ENCODE measurements at regions not wholly inside any gene's neighbourhood (a gene's known extent, or its start where the extent isn't known, plus 50 kb on each side); places are given as distances from the start of the nearest gene placed in this dataset.

GRCh38 chr2:3025984-3026383 is 351.6 kb downstream of the EIPR1 start:
- no peak for DNase-seq
- Mint-ChIP-seq H3K4me3 (no peak overlapping the region), H3K4me1 (no peaks in the 10 kb centered on the region), H3K9me3 (peaks cover 3 to 5% of the 10 kb centered on the region in 2 donors), H3K27me3 (ENCODE audit: low read depth in 2 of 2) (peaks cover 0 to 7% of the 10 kb centered on the region in 2 donors), H3K36me3 (peaks cover 8% of the 10 kb centered on the region), H3K27ac (no peak overlapping the region)
- Histone ChIP-seq H3K27ac (ENCODE audit: low read length) (no peak overlapping the region), H3K27me3 (ENCODE audit: control insufficient read depth, insufficient read depth, low read length) (no peaks in the 10 kb centered on the region), H3K9me3 (ENCODE audit: control insufficient read depth, insufficient read depth, low read length) (no peaks in the 10 kb centered on the region), H3K36me3 (ENCODE audit: control insufficient read depth, insufficient read depth, low read length) (no peaks in the 10 kb centered on the region), H3K4me1 (ENCODE audit: control insufficient read depth, insufficient read depth, low read length) (no peaks in the 10 kb centered on the region), H3K4me3 (ENCODE audit: low read length) (no peak overlapping the region)
- no peak for ATAC-seq
- no peak for TF ChIP-seq CTCF (IDR thresholded peaks at IDR 0.05)
- intact Hi-C loops (cut with micrococcal nuclease), result no loop called here
- WGBS (ENCODE audit: insufficient coverage), result 53% methylated on average over 1 of the region's 1 CpG

GRCh38 chr2:3025261-3025660 is 352.4 kb downstream of the EIPR1 start:
- no peaks in the 10 kb centered on the region for H3K4me1 Mint-ChIP-seq
- WGBS (ENCODE audit: insufficient coverage), result 60% methylated on average over 6 of the region's 6 CpGs
- H3K9me3 Mint-ChIP-seq, result peaks cover 3 to 5% of the 10 kb centered on the region in 2 donors

GRCh38 chr2:3024401-3024935 is 353.1 kb downstream of the EIPR1 start:
- no peak for ATAC-seq

More at GRCh38 chr2:3025261-3025660, 352.4 kb downstream of the EIPR1 start:
- H3K36me3 Mint-ChIP-seq, result peaks cover 7% of the 10 kb centered on the region
- Histone ChIP-seq H3K36me3 (ENCODE audit: control insufficient read depth, insufficient read depth, low read length) (no peaks in the 10 kb centered on the region), H3K4me1 (ENCODE audit: control insufficient read depth, insufficient read depth, low read length) (no peaks in the 10 kb centered on the region), H3K4me3 (ENCODE audit: low read length) (no peak overlapping the region), H3K27ac (ENCODE audit: low read length) (no peak overlapping the region), H3K9me3 (ENCODE audit: control insufficient read depth, insufficient read depth, low read length) (no peaks in the 10 kb centered on the region), H3K27me3 (ENCODE audit: control insufficient read depth, insufficient read depth, low read length) (no peaks in the 10 kb centered on the region)
- ATAC-seq, result no peak
- intact Hi-C loops (cut with micrococcal nuclease), result no loop called here
- H3K27me3 Mint-ChIP-seq (ENCODE audit: low read depth in 2 of 2), result peaks cover 0 to 7% of the 10 kb centered on the region in 2 donors
- no peak overlapping the region for H3K4me3 Mint-ChIP-seq
- TF ChIP-seq CTCF (IDR thresholded peaks at IDR 0.05), result no peak
- H3K27ac Mint-ChIP-seq, result no peak overlapping the region
- no peak for DNase-seq

More at GRCh38 chr2:3024401-3024935, 353.1 kb downstream of the EIPR1 start:
- 75% methylated on average over 10 of the region's 10 CpGs for WGBS (ENCODE audit: insufficient coverage)
- Mint-ChIP-seq H3K9me3 (peaks cover 0 to 5% of the 10 kb centered on the region in 2 donors), H3K27ac (no peak overlapping the region), H3K27me3 (ENCODE audit: low read depth in 2 of 2) (peaks cover under 1 to 5% of the 10 kb centered on the region in 2 donors), H3K36me3 (no peaks in the 10 kb centered on the region), H3K4me1 (no peaks in the 10 kb centered on the region), H3K4me3 (no peak overlapping the region)
- intact Hi-C loops (cut with micrococcal nuclease), result no loop called here
- H3K27ac ChIP-seq (ENCODE audit: low read length), result no peak overlapping the region
- no peaks in the 10 kb centered on the region for H3K36me3 ChIP-seq (ENCODE audit: control insufficient read depth, insufficient read depth, low read length)
- H3K27me3 ChIP-seq (ENCODE audit: control insufficient read depth, insufficient read depth, low read length), result no peaks in the 10 kb centered on the region
- H3K4me3 ChIP-seq (ENCODE audit: low read length), result no peak overlapping the region
- TF ChIP-seq CTCF (IDR thresholded peaks at IDR 0.05), result no peak
- no peak for DNase-seq
- no peaks in the 10 kb centered on the region for H3K9me3 ChIP-seq (ENCODE audit: control insufficient read depth, insufficient read depth, low read length)
- H3K4me1 ChIP-seq (ENCODE audit: control insufficient read depth, insufficient read depth, low read length), result no peaks in the 10 kb centered on the region
